ENCODE measurements at regions not wholly inside any gene's neighbourhood (a gene's known extent, or its start where the extent isn't known, plus 50 kb on each side); places are given as distances from the start of the nearest gene placed in this dataset.

GRCh38 chr16:82425661-82426060 lies 201.1 kb upstream of the CDH13 start:
- TF ChIP-seq, protein P1, sequence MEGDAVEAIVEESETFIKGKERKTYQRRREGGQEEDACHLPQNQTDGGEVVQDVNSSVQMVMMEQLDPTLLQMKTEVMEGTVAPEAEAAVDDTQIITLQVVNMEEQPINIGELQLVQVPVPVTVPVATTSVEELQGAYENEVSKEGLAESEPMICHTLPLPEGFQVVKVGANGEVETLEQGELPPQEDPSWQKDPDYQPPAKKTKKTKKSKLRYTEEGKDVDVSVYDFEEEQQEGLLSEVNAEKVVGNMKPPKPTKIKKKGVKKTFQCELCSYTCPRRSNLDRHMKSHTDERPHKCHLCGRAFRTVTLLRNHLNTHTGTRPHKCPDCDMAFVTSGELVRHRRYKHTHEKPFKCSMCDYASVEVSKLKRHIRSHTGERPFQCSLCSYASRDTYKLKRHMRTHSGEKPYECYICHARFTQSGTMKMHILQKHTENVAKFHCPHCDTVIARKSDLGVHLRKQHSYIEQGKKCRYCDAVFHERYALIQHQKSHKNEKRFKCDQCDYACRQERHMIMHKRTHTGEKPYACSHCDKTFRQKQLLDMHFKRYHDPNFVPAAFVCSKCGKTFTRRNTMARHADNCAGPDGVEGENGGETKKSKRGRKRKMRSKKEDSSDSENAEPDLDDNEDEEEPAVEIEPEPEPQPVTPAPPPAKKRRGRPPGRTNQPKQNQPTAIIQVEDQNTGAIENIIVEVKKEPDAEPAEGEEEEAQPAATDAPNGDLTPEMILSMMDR (IDR thresholded peaks at IDR 0.05): no peak
- TF ChIP-seq POLR2A (IDR thresholded peaks at IDR 0.05): no peak

Measured in lower leg skin (tissue), 3 donors.